ENCODE measurements at regions not wholly inside any gene's neighbourhood (a gene's known extent, or its start where the extent isn't known, plus 50 kb on each side); places are given as distances from the start of the nearest gene placed in this dataset.
"Not testable (repeated sequence)": the region's sequence is repeated elsewhere in the genome, so short reads cannot be mapped to it uniquely, and the experiment has no call there.

DNA sequence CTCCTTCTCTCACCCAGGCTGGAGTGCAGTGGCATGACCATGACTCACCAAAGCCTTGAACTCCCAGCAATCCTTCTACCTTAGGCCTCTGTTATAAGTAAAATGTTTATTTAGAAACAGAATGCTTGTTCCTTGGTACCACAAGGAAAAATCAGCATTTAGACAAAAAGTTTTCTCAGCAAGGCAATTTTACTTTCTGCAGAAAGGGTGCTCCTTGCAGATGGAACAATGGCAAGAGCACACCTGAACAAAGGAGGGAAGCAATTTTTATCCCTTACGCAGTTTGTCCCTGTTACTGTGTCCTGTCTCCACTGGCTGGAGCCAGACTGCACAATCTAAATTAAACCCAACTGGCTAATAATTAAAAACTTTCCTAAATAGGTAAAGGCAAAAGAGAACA, 146.4 kb upstream of the CDYL start:
- H3K9me3 ChIP-seq (ENCODE audit: control insufficient read depth, insufficient read depth, low read length); H3K9ac ChIP-seq (ENCODE audit: low read depth, low read length); H3K36me3 ChIP-seq (ENCODE audit: control insufficient read depth, insufficient read depth, low read length); H3K27me3 ChIP-seq (ENCODE audit: control insufficient read depth, insufficient read depth, low read length); H3K4me1 ChIP-seq (ENCODE audit: control insufficient read depth, insufficient read depth, low read length); H3K4me3 ChIP-seq (ENCODE audit: low read depth, low read length): not testable (repeated sequence)

GRCh38 chr6:4625557-4625956, 150.6 kb upstream of the CDYL start:
- Histone ChIP-seq H3K36me3 (ENCODE audit: control insufficient read depth, insufficient read depth, low read length) (no peaks in the 10 kb centered on the region), H3K9me3 (ENCODE audit: control insufficient read depth, insufficient read depth, low read length) (no peaks in the 10 kb centered on the region), H3K4me1 (ENCODE audit: control insufficient read depth, insufficient read depth, low read length) (no peaks in the 10 kb centered on the region), H3K27me3 (ENCODE audit: control insufficient read depth, insufficient read depth, low read length) (peaks cover 2% of the 10 kb centered on the region), H3K4me3 (ENCODE audit: low read depth, low read length) (no peak overlapping the region), H3K9ac (ENCODE audit: low read depth, low read length) (no peak overlapping the region)

- no peak overlapping the region for H3K4me3 ChIP-seq (ENCODE audit: low read depth, low read length)
- no peaks in the 10 kb centered on the region for H3K36me3 ChIP-seq (ENCODE audit: control insufficient read depth, insufficient read depth, low read length)
- H3K4me1 ChIP-seq (ENCODE audit: control insufficient read depth, insufficient read depth, low read length) = no peaks in the 10 kb centered on the region
- no peak overlapping the region for H3K9ac ChIP-seq (ENCODE audit: low read depth, low read length)
- H3K27me3 ChIP-seq (ENCODE audit: control insufficient read depth, insufficient read depth, low read length) = peaks cover 2% of the 10 kb centered on the region
- no peaks in the 10 kb centered on the region for H3K9me3 ChIP-seq (ENCODE audit: control insufficient read depth, insufficient read depth, low read length)
These were observed 151.5 kb upstream of the CDYL start for GRCh38 chr6:4624726-4625125.

GRCh38 chr6:4620284-4621151, 155.7 kb upstream of the CDYL start:
- Histone ChIP-seq H3K9me3 (ENCODE audit: control insufficient read depth, insufficient read depth, low read length) (no peaks in the 10 kb centered on the region), H3K27me3 (ENCODE audit: control insufficient read depth, insufficient read depth, low read length) (peaks cover 2% of the 10 kb centered on the region), H3K9ac (ENCODE audit: low read depth, low read length) (no peak overlapping the region), H3K4me1 (ENCODE audit: control insufficient read depth, insufficient read depth, low read length) (no peaks in the 10 kb centered on the region), H3K4me3 (ENCODE audit: low read depth, low read length) (no peak overlapping the region), H3K36me3 (ENCODE audit: control insufficient read depth, insufficient read depth, low read length) (no peaks in the 10 kb centered on the region)

DNA sequence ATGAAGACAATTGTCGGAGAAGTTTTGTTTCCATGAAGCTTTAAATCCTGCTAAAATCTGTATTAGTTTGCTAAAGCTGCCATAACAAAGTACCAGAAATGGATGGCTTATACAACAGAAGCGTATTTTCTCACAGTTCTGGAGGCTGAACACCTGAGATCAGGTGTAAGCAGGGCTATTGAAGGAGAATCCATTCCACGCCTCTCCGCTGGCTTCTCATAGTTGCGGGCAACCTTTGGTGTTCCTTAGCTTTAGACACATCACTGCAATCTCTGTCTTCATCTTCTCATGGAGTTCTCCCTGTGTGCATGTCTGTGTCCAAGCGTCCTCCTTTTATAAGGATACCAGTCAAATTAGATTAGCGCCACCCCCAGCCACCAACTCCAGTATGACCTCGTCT, 159.9 kb upstream of the CDYL start:
- Histone ChIP-seq H3K27me3 (ENCODE audit: control insufficient read depth, insufficient read depth, low read length) (no peaks in the 10 kb centered on the region), H3K9me3 (ENCODE audit: control insufficient read depth, insufficient read depth, low read length) (no peaks in the 10 kb centered on the region), H3K4me3 (ENCODE audit: low read depth, low read length) (no peak overlapping the region)

GRCh38 chr6:4615891-4616290, 160.3 kb upstream of the CDYL start:
- Histone ChIP-seq H3K36me3 (ENCODE audit: control insufficient read depth, insufficient read depth, low read length) (no peaks in the 10 kb centered on the region), H3K27me3 (ENCODE audit: control insufficient read depth, insufficient read depth, low read length) (no peaks in the 10 kb centered on the region), H3K9me3 (ENCODE audit: control insufficient read depth, insufficient read depth, low read length) (no peaks in the 10 kb centered on the region), H3K4me1 (ENCODE audit: control insufficient read depth, insufficient read depth, low read length) (no peaks in the 10 kb centered on the region), H3K9ac (ENCODE audit: low read depth, low read length) (no peak overlapping the region), H3K4me3 (ENCODE audit: low read depth, low read length) (no peak overlapping the region)

More for the DNA sequence above, 159.9 kb upstream of the CDYL start:
- Histone ChIP-seq H3K36me3 (ENCODE audit: control insufficient read depth, insufficient read depth, low read length) (no peaks in the 10 kb centered on the region), H3K9ac (ENCODE audit: low read depth, low read length) (no peak overlapping the region), H3K4me1 (ENCODE audit: control insufficient read depth, insufficient read depth, low read length) (no peaks in the 10 kb centered on the region)

- H3K27me3 ChIP-seq (ENCODE audit: control insufficient read depth, insufficient read depth, low read length) = no peaks in the 10 kb centered on the region
These were observed 161.0 kb upstream of the CDYL start for GRCh38 chr6:4615231-4615630.

DNA sequence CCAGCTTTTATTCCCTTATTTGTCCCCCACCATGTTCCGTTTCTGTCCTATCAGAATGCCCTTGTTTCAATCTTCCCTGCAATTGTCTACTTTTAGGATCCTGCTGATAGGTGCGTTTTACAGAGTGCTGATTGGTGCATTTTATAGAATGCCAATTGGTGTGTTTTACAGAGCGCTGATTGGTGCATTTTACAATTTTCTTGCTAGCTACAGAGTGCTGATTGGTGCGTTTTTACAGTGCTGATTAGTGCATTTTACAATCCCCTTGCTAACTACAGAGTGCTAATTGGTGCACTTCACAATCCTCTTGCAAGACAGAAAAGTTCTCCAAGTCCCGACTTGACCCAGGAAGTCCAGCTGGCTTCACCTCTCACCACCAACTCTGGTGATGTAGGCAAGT, 161.6 kb upstream of the CDYL start:
- Histone ChIP-seq H3K9ac (ENCODE audit: low read depth, low read length) (no peak overlapping the region), H3K4me1 (ENCODE audit: control insufficient read depth, insufficient read depth, low read length) (no peaks in the 10 kb centered on the region), H3K4me3 (ENCODE audit: low read depth, low read length) (no peak overlapping the region), H3K9me3 (ENCODE audit: control insufficient read depth, insufficient read depth, low read length) (no peaks in the 10 kb centered on the region), H3K36me3 (ENCODE audit: control insufficient read depth, insufficient read depth, low read length) (no peaks in the 10 kb centered on the region), H3K27me3 (ENCODE audit: control insufficient read depth, insufficient read depth, low read length) (no peaks in the 10 kb centered on the region)

More at GRCh38 chr6:4615231-4615630, 161.0 kb upstream of the CDYL start:
- H3K36me3 ChIP-seq (ENCODE audit: control insufficient read depth, insufficient read depth, low read length) = no peaks in the 10 kb centered on the region
- H3K4me1 ChIP-seq (ENCODE audit: control insufficient read depth, insufficient read depth, low read length) = no peaks in the 10 kb centered on the region
- no peak overlapping the region for H3K9ac ChIP-seq (ENCODE audit: low read depth, low read length)
- no peak overlapping the region for H3K4me3 ChIP-seq (ENCODE audit: low read depth, low read length)
- H3K9me3 ChIP-seq (ENCODE audit: control insufficient read depth, insufficient read depth, low read length) = no peaks in the 10 kb centered on the region

- H3K4me1 ChIP-seq (ENCODE audit: control insufficient read depth, insufficient read depth, low read length) = no peaks in the 10 kb centered on the region
- H3K9me3 ChIP-seq (ENCODE audit: control insufficient read depth, insufficient read depth, low read length) = no peaks in the 10 kb centered on the region
- H3K36me3 ChIP-seq (ENCODE audit: control insufficient read depth, insufficient read depth, low read length) = no peaks in the 10 kb centered on the region
- H3K4me3 ChIP-seq (ENCODE audit: low read depth, low read length) = no peak overlapping the region
- H3K9ac ChIP-seq (ENCODE audit: low read depth, low read length) = no peak overlapping the region
- H3K27me3 ChIP-seq (ENCODE audit: control insufficient read depth, insufficient read depth, low read length) = no peaks in the 10 kb centered on the region
These were observed 162.4 kb upstream of the CDYL start for GRCh38 chr6:4613795-4614194.

DNA sequence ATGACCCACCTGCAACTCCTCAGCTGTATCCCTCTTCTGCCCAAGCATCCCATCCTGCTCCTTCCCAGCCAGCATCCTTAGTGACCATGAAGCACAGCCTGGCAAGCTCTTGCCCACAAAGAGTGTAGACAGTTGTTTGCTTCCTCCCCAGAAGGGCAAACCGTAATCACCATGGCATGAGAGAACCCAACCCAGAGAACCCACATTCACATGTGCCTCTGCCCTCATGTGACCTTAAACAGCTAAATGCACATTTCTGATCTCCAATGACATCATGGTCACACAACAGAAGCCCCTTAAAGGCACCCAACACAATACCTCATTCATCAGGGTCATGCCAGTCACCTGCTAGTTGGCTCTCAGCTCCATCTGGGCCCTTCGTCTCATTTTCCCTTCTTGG, 162.8 kb upstream of the CDYL start:
- H3K36me3 ChIP-seq (ENCODE audit: control insufficient read depth, insufficient read depth, low read length) = no peaks in the 10 kb centered on the region
- no peak overlapping the region for H3K4me3 ChIP-seq (ENCODE audit: low read depth, low read length)
- no peaks in the 10 kb centered on the region for H3K4me1 ChIP-seq (ENCODE audit: control insufficient read depth, insufficient read depth, low read length)
- no peak overlapping the region for H3K9ac ChIP-seq (ENCODE audit: low read depth, low read length)
- H3K27me3 ChIP-seq (ENCODE audit: control insufficient read depth, insufficient read depth, low read length) = no peaks in the 10 kb centered on the region
- no peaks in the 10 kb centered on the region for H3K9me3 ChIP-seq (ENCODE audit: control insufficient read depth, insufficient read depth, low read length)

- no peaks in the 10 kb centered on the region for H3K4me1 ChIP-seq (ENCODE audit: control insufficient read depth, insufficient read depth, low read length)
- no peak overlapping the region for H3K9ac ChIP-seq (ENCODE audit: low read depth, low read length)
- no peaks in the 10 kb centered on the region for H3K36me3 ChIP-seq (ENCODE audit: control insufficient read depth, insufficient read depth, low read length)
- no peaks in the 10 kb centered on the region for H3K27me3 ChIP-seq (ENCODE audit: control insufficient read depth, insufficient read depth, low read length)
- no peaks in the 10 kb centered on the region for H3K9me3 ChIP-seq (ENCODE audit: control insufficient read depth, insufficient read depth, low read length)
- no peak overlapping the region for H3K4me3 ChIP-seq (ENCODE audit: low read depth, low read length)
These were observed 163.5 kb upstream of the CDYL start for GRCh38 chr6:4612636-4613171.

DNA sequence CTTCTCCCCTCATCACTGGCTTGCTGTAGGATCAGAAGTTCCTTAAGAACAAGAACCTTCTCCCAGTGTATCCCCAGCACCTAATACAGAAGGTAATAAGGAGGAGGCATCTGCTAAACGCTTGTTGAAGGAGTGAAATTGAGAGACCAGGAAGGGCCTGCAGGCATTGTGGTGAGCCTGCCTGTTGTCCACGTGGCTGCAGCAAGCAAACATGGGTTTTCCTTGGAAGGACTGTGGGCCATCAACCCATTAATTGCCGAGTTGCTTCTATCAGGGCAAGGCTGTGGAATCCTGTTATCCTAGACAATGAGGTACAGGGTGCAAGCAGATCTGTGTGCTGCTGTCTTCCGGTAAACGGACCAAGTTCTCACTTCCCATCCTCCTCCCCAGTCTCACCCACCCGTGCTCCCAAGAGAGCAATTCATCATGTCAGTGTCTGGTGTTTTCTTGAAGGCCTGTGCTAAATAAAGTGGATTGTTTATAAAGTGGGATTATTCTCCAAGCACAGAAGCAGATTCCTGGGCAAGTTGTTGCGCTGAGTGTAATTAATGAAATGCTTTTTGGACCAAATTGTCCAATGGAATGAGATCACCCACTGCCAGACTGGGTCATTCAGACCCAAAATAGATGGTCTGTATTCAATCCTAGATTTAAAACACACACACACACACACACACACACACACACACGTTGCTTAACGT, 164.6 kb upstream of the CDYL start:
- H3K4me1 ChIP-seq (ENCODE audit: control insufficient read depth, insufficient read depth, low read length) = no peaks in the 10 kb centered on the region
- H3K27me3 ChIP-seq (ENCODE audit: control insufficient read depth, insufficient read depth, low read length) = no peaks in the 10 kb centered on the region
- no peak overlapping the region for H3K4me3 ChIP-seq (ENCODE audit: low read depth, low read length)
- H3K36me3 ChIP-seq (ENCODE audit: control insufficient read depth, insufficient read depth, low read length) = no peaks in the 10 kb centered on the region
- no peaks in the 10 kb centered on the region for H3K9me3 ChIP-seq (ENCODE audit: control insufficient read depth, insufficient read depth, low read length)
- H3K9ac ChIP-seq (ENCODE audit: low read depth, low read length) = no peak overlapping the region

Data from iPS-15b (cell line).